ENCODE measurements at regions not wholly inside any gene's neighbourhood (a gene's known extent, or its start where the extent isn't known, plus 50 kb on each side); places are given as distances from the start of the nearest gene placed in this dataset.

DNA sequence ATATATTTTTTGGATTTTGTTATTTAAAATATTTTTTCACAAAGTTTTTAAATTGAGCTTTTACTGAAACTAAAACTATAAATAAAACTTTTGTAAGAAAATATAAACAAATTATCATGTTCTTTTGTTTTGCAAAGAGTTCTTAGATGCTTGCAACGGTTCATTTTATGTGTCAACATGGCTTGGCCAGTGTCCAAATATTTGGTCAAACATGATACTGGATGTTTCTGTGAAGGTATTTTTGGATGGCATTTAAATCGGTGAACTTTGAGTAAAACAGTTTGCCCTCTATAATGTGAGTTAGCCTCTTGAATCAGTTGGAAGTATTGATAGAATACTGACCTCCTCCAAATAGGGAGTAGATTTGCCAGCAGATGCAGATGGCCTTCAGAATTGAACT, 612.6 kb upstream of the NECTIN3 start:
- TF ChIP-seq, protein P1, sequence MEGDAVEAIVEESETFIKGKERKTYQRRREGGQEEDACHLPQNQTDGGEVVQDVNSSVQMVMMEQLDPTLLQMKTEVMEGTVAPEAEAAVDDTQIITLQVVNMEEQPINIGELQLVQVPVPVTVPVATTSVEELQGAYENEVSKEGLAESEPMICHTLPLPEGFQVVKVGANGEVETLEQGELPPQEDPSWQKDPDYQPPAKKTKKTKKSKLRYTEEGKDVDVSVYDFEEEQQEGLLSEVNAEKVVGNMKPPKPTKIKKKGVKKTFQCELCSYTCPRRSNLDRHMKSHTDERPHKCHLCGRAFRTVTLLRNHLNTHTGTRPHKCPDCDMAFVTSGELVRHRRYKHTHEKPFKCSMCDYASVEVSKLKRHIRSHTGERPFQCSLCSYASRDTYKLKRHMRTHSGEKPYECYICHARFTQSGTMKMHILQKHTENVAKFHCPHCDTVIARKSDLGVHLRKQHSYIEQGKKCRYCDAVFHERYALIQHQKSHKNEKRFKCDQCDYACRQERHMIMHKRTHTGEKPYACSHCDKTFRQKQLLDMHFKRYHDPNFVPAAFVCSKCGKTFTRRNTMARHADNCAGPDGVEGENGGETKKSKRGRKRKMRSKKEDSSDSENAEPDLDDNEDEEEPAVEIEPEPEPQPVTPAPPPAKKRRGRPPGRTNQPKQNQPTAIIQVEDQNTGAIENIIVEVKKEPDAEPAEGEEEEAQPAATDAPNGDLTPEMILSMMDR (IDR thresholded peaks at IDR 0.05; ENCODE audit: control extremely low read depth, extremely low read depth, low read depth, missing control alignments): no peak
- no peak for DNase-seq (ENCODE audit: extremely low spot score)
- POLR2A ChIA-PET: no interaction called here
- CTCF ChIA-PET: no interaction called here

DNA sequence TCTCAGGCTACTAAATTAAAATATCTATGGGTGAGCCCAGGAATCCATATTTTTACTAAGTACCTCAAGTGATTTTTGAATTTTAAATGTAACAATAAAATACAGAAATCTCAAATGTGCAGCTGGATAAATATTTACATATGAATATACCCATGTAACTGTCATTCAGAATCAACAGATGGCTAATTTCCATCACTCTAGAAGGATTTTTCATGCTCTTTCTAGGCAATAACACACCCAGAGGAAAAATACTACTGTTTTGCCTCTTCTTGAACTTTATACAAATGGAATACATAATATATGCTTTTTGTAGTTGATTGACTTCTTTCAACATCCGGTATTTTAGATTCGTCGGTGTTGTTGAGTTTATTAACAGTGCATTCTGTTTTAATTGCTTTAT, 601.3 kb upstream of the NECTIN3 start:
- CTCF ChIA-PET: interaction anchor here (1.0 kb wide), 1 partner anchor 18 kb away, joined by 3 read pairs; no protein-coding TSS in a partner anchor
- TF ChIP-seq, protein P1 (IDR thresholded peaks at IDR 0.05; ENCODE audit: control extremely low read depth, extremely low read depth, low read depth, missing control alignments): no peak
- POLR2A ChIA-PET: no interaction called here
- no peak for DNase-seq (ENCODE audit: extremely low spot score)

DNA sequence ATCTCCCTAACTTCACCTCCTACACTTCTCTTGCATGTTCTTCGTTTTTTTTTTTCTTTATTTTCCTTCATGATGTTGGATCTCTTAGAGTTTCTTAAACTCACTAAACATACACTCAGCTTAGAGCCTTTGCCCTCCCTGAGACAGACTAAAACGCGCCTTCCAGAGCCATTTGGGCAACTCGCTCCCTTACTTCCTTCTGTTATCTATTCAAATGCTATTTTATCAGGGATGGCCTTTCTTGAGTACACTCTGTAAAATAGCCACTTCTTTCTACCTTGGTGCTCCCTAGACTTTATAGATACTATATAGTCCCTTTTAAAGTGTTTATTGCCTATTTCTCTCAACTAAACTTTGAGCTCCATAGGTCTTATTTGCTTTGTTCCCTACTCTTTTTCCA, 598.2 kb upstream of the NECTIN3 start:
- ChIA-PET POLR2A (no interaction called here), CTCF (interaction anchor here (1.8 kb wide), 1 partner anchor 17 kb away, joined by 4 read pairs; no protein-coding TSS in a partner anchor)
- no peak for DNase-seq (ENCODE audit: extremely low spot score)
- TF ChIP-seq, protein P1 (IDR thresholded peaks at IDR 0.05; ENCODE audit: control extremely low read depth, extremely low read depth, low read depth, missing control alignments): no peak

DNA sequence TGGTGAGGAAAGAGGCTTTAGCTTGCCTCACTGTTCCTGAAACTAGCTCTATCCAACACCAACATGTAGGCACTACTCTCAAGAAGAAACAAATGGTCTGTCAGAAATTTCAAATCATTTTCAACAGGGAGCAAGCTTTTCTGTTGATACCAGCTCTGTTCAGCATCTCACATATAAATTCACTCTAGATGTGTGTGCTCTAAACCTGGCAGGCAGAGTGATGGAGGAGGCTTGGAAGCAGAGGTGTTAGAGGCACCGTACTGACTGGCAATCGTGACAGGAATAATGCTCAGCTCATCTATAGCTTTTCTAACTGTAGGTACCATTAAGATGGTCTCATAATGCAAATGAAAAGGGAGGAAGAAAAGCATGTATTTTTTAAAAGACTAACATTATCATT, 597.2 kb upstream of the NECTIN3 start:
- ChIA-PET POLR2A (no interaction called here), CTCF (interaction anchor here (1.8 kb wide), 1 partner anchor 18 kb away, joined by 4 read pairs; no protein-coding TSS in a partner anchor)
- DNase-seq (ENCODE audit: extremely low spot score): no peak
- TF ChIP-seq, protein P1 (IDR thresholded peaks at IDR 0.05; ENCODE audit: control extremely low read depth, extremely low read depth, low read depth, missing control alignments): no peak

DNA sequence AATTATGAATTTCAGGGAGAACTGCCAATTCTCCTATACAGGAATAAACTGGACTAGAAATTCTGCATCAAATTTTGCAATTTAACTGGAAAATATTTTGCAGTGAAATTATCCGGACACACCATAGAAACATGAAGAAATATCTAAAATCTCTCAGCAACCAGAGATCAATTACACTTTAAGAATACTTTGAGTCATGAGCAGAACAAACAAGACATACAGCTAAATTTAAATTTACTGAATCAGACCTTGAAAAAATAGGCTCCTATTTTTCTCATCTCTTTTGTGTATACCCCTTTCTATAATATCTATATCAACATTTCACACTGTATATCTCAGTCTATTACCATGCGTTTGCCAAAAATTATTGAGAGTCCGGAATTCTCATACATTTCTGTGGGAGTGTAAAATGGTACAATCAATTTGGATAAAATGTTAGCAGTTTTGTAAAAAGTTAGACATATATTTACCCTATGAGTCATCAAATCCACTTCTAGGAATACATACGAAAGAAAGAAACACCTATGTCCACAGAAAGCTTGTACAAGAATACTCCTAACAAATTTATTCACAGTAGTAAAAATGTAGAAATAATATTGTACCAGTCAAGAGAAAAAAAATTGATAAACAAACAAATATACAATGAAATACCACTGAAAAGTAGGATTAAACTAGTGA, 593.1 kb upstream of the NECTIN3 start:
- ChIA-PET POLR2A (no interaction called here), CTCF (no interaction called here)
- TF ChIP-seq, protein P1 (IDR thresholded peaks at IDR 0.05; ENCODE audit: control extremely low read depth, extremely low read depth, low read depth, missing control alignments): no peak
- DNase-seq (ENCODE audit: extremely low spot score): no peak

DNA sequence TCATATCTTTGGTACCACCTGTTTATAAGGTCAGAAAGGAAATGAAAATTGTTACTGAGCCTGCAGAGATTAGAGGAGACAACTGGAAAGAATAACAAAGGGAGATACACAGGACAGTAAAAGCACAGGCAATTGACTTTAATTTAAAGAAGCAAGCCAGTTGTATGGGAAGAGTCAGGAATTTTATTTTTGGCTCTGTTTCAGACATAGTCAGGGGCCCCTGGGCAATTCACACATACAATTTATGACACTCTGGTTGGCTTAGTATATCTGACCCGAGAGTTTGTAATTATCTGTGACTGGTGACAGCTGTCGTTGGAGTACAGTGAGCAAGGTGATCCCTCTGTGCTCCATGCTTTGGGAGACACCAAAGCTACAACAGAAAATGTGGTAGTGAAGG, 591.9 kb upstream of the NECTIN3 start:
- DNase-seq (ENCODE audit: extremely low spot score): no peak
- TF ChIP-seq, protein P1 (IDR thresholded peaks at IDR 0.05; ENCODE audit: control extremely low read depth, extremely low read depth, low read depth, missing control alignments): no peak
- POLR2A ChIA-PET: no interaction called here
- CTCF ChIA-PET: no interaction called here

All from GM10248 (cell line).